ENCODE measurements at regions not wholly inside any gene's neighbourhood (a gene's known extent, or its start where the extent isn't known, plus 50 kb on each side); places are given as distances from the start of the nearest gene placed in this dataset.

- Histone ChIP-seq H3K4me3 (replicated peaks in 1 of 2; ENCODE audit: low read depth in 1 of 2, low read length in 2 of 2) (no peak overlapping the region), H3K9me2 (ENCODE audit: insufficient read depth) (no peaks in the 10 kb centered on the region), H4K20me1 (ENCODE audit: insufficient read depth) (no peaks in the 10 kb centered on the region), H2AFZ (ENCODE audit: low read depth, low read length, poor library complexity, severe bottlenecking) (no peak overlapping the region), H3K36me3 (ENCODE audit: control insufficient read depth in 1 of 2, insufficient read depth in 2 of 2, low read length in 2 of 2) (no peaks in the 10 kb centered on the region), H3K27me3 (ENCODE audit: insufficient read depth, low read length) (no peaks in the 10 kb centered on the region; the same call in 1 of the 2 replicates), H3K9me3 (ENCODE audit: control insufficient read depth in 1 of 2, insufficient read depth in 1 of 2, low read depth in 1 of 2, low read length in 2 of 2) (no peaks in the 10 kb centered on the region), H3K27ac (ENCODE audit: low read depth, low read length) (no peak overlapping the region), H3K79me2 (ENCODE audit: insufficient read depth, low read length) (no peaks in the 10 kb centered on the region), H3K4me1 (ENCODE audit: control insufficient read depth in 1 of 2, insufficient read depth in 2 of 2, low read length in 2 of 2) (no peaks in the 10 kb centered on the region), H3K4me2 (ENCODE audit: low read length) (no peak overlapping the region), H3K9ac (ENCODE audit: low read length) (no peak overlapping the region)
- TF ChIP-seq POLR2AphosphoS5 (IDR thresholded peaks at IDR 0.05; ENCODE audit: low read depth, low read length) (no peak), ZFX (IDR thresholded peaks at IDR 0.05) (no peak), ELF1 (IDR thresholded peaks at IDR 0.05; ENCODE audit: borderline replicate concordance, low read depth) (no peak)
- POLR2A ChIA-PET = no interaction called here
- CTCF ChIA-PET = no interaction called here
- intact Hi-C loops (cut with micrococcal nuclease) = no loop called here
- no peak for DNase-seq (ENCODE audit: low read depth, low spot score)
- no peak for ATAC-seq
- no TSS peak for BruUV-seq (replicated peaks)
- RAD21 ChIA-PET (ENCODE audit: low non-redundant PET in 1 of 2, low total read pairs in 2 of 2, uncharacterized antibody in 2 of 2, unreplicated experiment in 2 of 2) = no interaction called here
Observed at GRCh38 chr10:121335386-121335925, 262.8 kb downstream of the FGFR2 start.

GRCh38 chr10:121337427-121337826, 260.8 kb downstream of the FGFR2 start:
- no TSS peak for BruUV-seq (replicated peaks)
- no peaks in the 10 kb centered on the region for H4K20me1 ChIP-seq (ENCODE audit: insufficient read depth)
- ATAC-seq (no peak), DNase-seq (ENCODE audit: low read depth, low spot score) (no peak)
- ChIA-PET POLR2A (no interaction called here), RAD21 (ENCODE audit: low non-redundant PET in 1 of 2, low total read pairs in 2 of 2, uncharacterized antibody in 2 of 2, unreplicated experiment in 2 of 2) (no interaction called here), CTCF (no interaction called here)
- H3K4me2 ChIP-seq (ENCODE audit: low read length) = no peak overlapping the region
- no peaks in the 10 kb centered on the region for H3K4me1 ChIP-seq (ENCODE audit: control insufficient read depth in 1 of 2, insufficient read depth in 2 of 2, low read length in 2 of 2)
- H3K9me3 ChIP-seq (ENCODE audit: control insufficient read depth in 1 of 2, insufficient read depth in 1 of 2, low read depth in 1 of 2, low read length in 2 of 2) = no peaks in the 10 kb centered on the region
- H3K27me3 ChIP-seq (ENCODE audit: insufficient read depth, low read length) = no peaks in the 10 kb centered on the region; the same call in 1 of the 2 replicates
- no peak overlapping the region for H3K27ac ChIP-seq (ENCODE audit: low read depth, low read length)
- no peak overlapping the region for H3K9ac ChIP-seq (ENCODE audit: low read length)
- TF ChIP-seq SIN3A (IDR thresholded peaks at IDR 0.05; ENCODE audit: low read depth) (no peak), ZBTB33 (IDR thresholded peaks at IDR 0.05; ENCODE audit: extremely low read depth, insufficient replicate concordance, low read length) (no peak), EZH2phosphoT487 (IDR thresholded peaks at IDR 0.05; ENCODE audit: borderline replicate concordance) (no peak), POLR2AphosphoS5 (IDR thresholded peaks at IDR 0.05; ENCODE audit: low read depth, low read length) (no peak), MAX (IDR thresholded peaks at IDR 0.05) (no peak)
- H3K36me3 ChIP-seq (ENCODE audit: control insufficient read depth in 1 of 2, insufficient read depth in 2 of 2, low read length in 2 of 2) = no peaks in the 10 kb centered on the region
- intact Hi-C loops (cut with micrococcal nuclease) = no loop called here
- no peak overlapping the region for H2AFZ ChIP-seq (ENCODE audit: low read depth, low read length, poor library complexity, severe bottlenecking)
- H3K9me2 ChIP-seq (ENCODE audit: insufficient read depth) = no peaks in the 10 kb centered on the region
- no peaks in the 10 kb centered on the region for H3K79me2 ChIP-seq (ENCODE audit: insufficient read depth, low read length)
- no peak overlapping the region for H3K4me3 ChIP-seq (replicated peaks in 1 of 2; ENCODE audit: low read depth in 1 of 2, low read length in 2 of 2)
